Stimulated activated CD4-positive, alpha-beta T cell treated with anti-CD3 and anti-CD28 coated beads, Interleukin-1b, Interleukin-23, amount 100 ng/mL, for 4 hours (primary cell): ENCODE measurements at regions not wholly inside any gene's neighbourhood (a gene's known extent, or its start where the extent isn't known, plus 50 kb on each side); places are given as distances from the start of the nearest gene placed in this dataset.
"Not testable (repeated sequence)": the region's sequence is repeated elsewhere in the genome, so short reads cannot be mapped to it uniquely, and the experiment has no call there.

Source experiments
- DNase-seq, 2 donors: peaks; one replicate each; pipeline ENCODE4 v3.0.0-alpha.2; 2020; ENCODE audit warnings: low read depth in 2 of 2

GRCh38 chr4:81314897-81315470 lies 100.0 kb upstream of the PRKG2 start:
- DNase-seq: no peak

DNA sequence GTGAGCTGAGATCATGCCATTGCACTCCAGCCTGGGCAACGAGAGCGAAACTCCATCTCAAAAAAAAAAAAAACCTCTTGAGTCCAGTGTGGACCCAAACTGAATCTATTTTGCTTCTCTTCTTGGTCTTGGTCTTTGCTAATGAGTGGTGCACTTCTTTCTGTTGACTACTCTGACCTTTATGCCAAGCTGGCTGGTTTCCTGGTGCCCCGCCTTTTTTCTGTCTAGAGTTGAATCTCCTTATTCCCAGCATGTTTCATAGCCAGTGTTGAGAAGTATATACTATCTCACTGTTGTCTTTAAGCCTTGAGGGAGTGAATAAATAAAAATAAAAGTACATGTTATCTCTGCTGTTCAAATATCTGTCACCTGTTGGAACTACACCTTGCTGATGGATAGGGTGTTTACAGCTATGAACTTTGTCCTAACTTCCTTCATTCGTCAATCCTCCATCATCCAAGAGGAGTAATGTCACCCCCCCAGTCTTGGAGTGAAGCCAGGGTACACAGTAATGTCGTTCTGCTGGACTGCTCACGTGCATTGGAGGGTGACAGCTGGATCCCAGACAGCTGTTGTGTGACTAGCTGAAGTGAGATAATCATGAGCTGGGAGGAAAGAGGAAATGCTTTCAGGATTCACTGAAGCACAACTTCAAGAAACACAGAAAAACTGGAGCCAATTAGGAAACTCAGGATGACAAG lies 99.3 kb upstream of the PRKG2 start:
- DNase-seq: no peak

DNA sequence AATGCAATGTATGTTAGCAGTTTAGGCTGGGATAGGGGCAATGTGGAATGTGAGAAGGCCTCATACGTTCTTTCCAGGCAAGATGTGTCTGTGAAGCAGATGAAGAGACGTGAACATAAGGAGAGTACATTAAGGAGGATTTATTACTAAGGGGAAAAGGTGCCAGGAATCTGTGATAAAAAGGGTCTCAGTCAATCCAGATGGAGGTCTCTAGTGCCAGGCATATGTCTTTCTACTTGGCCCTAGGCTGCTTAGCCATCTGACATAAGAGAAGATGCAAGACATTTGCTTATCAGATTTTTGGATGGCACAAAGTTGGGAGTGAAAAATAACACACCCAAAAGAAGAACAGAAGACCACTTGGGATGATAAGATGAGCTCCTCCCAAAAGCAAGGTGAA lies 93.0 kb upstream of the PRKG2 start:
- no peak for DNase-seq

GRCh38 chr4:81304871-81305270 lies 89.8 kb upstream of the PRKG2 start:
- DNase-seq: no peak

- not testable (repeated sequence) for DNase-seq
These were observed 85.3 kb upstream of the PRKG2 start for GRCh38 chr4:81300352-81300751.

GRCh38 chr4:81290813-81291212 lies 75.8 kb upstream of the PRKG2 start:
- no peak for DNase-seq

DNA sequence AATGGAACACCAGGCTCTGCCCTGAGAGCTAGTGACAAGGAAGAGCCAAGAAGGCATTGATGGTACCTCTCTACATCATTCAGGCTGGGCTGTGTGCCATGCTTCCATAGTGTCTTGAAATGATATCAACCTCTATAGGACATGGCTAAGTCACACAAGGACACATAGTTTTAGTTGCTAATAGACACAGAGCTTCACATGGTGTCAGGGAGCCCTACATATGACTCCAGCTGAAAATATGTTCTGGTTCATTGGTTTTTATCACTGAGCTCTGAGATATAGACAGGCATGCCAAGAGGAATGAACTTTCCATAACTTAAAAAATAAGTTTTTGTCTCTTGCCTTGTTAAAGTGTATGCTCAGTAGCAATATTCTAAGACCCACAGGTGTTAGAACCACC lies 72.1 kb upstream of the PRKG2 start:
- no peak for DNase-seq

DNA sequence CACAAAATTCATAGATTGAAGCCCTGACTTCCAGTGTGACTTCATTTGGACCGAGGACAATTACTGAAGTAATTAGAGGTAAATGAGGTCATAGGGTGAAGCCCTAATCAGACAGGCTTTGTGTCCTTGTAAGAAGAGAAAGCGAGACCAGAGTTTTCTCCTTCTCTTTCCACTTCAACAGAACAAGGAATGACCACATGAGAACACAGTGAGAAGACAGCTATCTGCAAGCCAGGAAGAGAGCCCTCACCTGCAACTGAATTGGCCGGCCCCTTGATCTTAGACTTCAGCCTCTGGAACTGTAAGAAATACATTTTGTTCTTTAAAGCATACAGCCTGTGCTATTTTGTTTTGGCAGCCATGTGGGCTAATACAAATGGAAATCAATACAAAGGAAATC lies 67.1 kb upstream of the PRKG2 start:
- DNase-seq: no peak

DNA sequence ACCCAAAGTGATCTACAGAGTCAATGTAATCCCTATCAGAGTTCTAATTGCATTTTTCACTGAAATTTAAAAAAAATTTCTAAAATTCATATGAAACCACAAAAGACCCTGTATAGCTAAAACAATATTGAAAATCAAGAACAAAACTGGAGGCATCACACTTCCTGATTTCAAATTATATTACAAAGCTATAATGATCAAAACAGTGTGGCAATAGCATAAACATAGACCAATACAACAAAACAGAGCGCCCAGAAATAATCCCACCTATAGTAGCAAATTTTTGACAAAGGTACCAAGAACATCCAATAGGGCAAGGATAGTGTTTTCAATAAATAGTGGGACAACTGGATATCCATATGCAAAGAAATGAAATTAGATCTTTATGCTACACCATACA lies 59.4 kb upstream of the PRKG2 start:
- DNase-seq: no peak

- no peak for DNase-seq
These were observed 57.6 kb upstream of the PRKG2 start for GRCh38 chr4:81272671-81273070.
